GM12878 (cell line): ENCODE measurements at regions not wholly inside any gene's neighbourhood (a gene's known extent, or its start where the extent isn't known, plus 50 kb on each side); places are given as distances from the start of the nearest gene placed in this dataset.

ENCODE experiments used
- BCL11A ChIP-seq: IDR thresholded peaks from 2 replicates; pipeline ENCODE4 v1.6.1; 2011; ENCODE audit warnings: low read depth, low read length
- CTCF ChIP-seq, 3 experiments: IDR thresholded peaks in 2 of 3; conservative IDR thresholded peaks in 1 of 3; 2 replicates each; pipeline ENCODE4 v1.5.1; 2011; ENCODE audit warnings: low read depth in 3 of 3, low read length in 3 of 3, mild to moderate bottlenecking in 3 of 3, control low read depth in 2 of 3, moderate library complexity in 2 of 3, inconsistent platforms in 1 of 3, mixed read lengths in 1 of 3; ENCODE audit not compliant: control insufficient read depth in 2 of 3, insufficient read depth in 1 of 3; ENCODE audit errors: extremely low read depth in 1 of 3
- HDAC6 ChIP-seq: fragments of 200-600 bp; sonication (generic); IDR thresholded peaks from one replicate; pipeline ENCODE4 v1.8.0; 2017; ENCODE audit warnings: antibody characterized with exemption; ENCODE audit not compliant: unreplicated experiment
- HSF1 ChIP-seq: fragments of 150-350 bp; IDR thresholded peaks from 2 replicates; pipeline ENCODE4 v1.6.1; 2014; ENCODE audit warnings: mild to moderate bottlenecking, low read depth, low read length
- NFYB ChIP-seq: IDR thresholded peaks from 2 replicates; pipeline ENCODE4 v1.6.1; 2011; ENCODE audit warnings: low read depth, mild to moderate bottlenecking, low read length, improper control_type of control experiment, moderate library complexity; ENCODE audit not compliant: insufficient read depth
- NR2C1 ChIP-seq: fragments of 450-650 bp; IDR thresholded peaks from 2 replicates; pipeline ENCODE4 v1.6.1; 2017; ENCODE audit warnings: antibody characterized with exemption, mild to moderate bottlenecking, moderate library complexity
- POLR2A ChIP-seq: IDR thresholded peaks from 2 replicates; pipeline ENCODE4 v1.6.1; 2011; ENCODE audit warnings: low read depth, mild to moderate bottlenecking, low read length
- SUPT20H ChIP-seq: IDR thresholded peaks from 2 replicates; pipeline ENCODE4 v1.6.1; 2011; ENCODE audit warnings: low read depth, mild to moderate bottlenecking, low read length, moderate library complexity, borderline replicate concordance; ENCODE audit not compliant: control insufficient read depth
- TCF7 ChIP-seq: IDR thresholded peaks from 2 replicates; pipeline ENCODE4 v1.6.1; 2014; ENCODE audit warnings: antibody characterized with exemption, borderline replicate concordance
- YY1 ChIP-seq: IDR thresholded peaks from 2 replicates; pipeline ENCODE4 v1.6.1; 2011; ENCODE audit warnings: low read depth, mild to moderate bottlenecking, low read length
- ZNF274 ChIP-seq: IDR thresholded peaks from one replicate; pipeline ENCODE4 v1.8.0; 2011; ENCODE audit not compliant: insufficient read length, insufficient read depth
- TF ChIP-seq, protein P1 (sequence below): IDR thresholded peaks from 2 replicates; pipeline ENCODE4 v1.6.1; 2011; ENCODE audit warnings: low read depth, low read length, improper control_type of control experiment, borderline replicate concordance

DNA sequence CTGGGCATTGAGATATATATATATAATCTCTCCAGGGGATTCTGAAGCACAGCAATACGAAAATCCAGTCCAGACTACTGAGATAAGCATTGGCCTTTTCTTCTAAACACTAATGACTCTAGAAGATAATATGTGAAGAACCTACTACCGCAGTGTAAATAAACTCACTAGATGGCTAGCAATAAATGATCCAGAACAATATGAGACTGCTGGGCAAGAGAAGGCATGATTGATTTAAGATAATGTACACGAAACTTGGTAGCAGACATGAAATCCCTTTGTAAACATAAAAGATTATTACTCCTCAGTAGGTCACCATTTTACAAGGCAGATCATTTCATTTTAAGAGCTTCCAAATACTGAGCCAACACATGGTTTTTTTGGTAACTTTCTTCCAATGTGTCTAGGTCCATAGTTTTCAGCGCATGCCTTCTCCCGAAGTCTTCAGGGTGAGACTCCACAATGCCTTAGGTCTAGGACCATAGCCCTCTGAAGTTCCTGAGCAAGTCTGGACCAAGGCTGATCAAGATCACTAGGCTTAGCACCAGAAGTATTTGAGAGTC is 193.2 kb downstream of the LRRN1 start:
- TF ChIP-seq NFYB (no peak), NR2C1 (no peak), CTCF (IDR thresholded peaks at IDR 0.05 in 2 of 3, conservative IDR thresholded peaks at IDR 0.05 in 1 of 3; ENCODE audit: control insufficient read depth in 2 of 3, extremely low read depth in 1 of 3, insufficient read depth in 1 of 3, low read depth in 3 of 3, low read length in 3 of 3) (no peak), POLR2A (no peak), TCF7 (no peak), HDAC6 (no peak), SUPT20H (no peak), BCL11A (no peak), HSF1 (no peak), ZNF274 (no peak), YY1 (no peak)
- TF ChIP-seq, protein P1, sequence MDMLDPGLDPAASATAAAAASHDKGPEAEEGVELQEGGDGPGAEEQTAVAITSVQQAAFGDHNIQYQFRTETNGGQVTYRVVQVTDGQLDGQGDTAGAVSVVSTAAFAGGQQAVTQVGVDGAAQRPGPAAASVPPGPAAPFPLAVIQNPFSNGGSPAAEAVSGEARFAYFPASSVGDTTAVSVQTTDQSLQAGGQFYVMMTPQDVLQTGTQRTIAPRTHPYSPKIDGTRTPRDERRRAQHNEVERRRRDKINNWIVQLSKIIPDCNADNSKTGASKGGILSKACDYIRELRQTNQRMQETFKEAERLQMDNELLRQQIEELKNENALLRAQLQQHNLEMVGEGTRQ: no peak
